Stimulated activated CD4-positive, alpha-beta T cell treated with anti-CD3 and anti-CD28 coated beads, Interleukin-15, amount 100 ng/mL, for 48 hours (primary cell): ENCODE measurements at regions not wholly inside any gene's neighbourhood (a gene's known extent, or its start where the extent isn't known, plus 50 kb on each side); places are given as distances from the start of the nearest gene placed in this dataset.
"Not testable (repeated sequence)": the region's sequence is repeated elsewhere in the genome, so short reads cannot be mapped to it uniquely, and the experiment has no call there.

Source experiments
- DNase-seq, 2 donors: peaks; one replicate each; pipeline ENCODE4 v3.0.0-alpha.2; 2020; ENCODE audit warnings: low read depth in 2 of 2

- no peak for DNase-seq
These were observed 71.4 kb downstream of the TLR4 start for GRCh38 chr9:117775591-117775990.

GRCh38 chr9:117777823-117778222 lies 73.6 kb downstream of the TLR4 start:
- no peak for DNase-seq

- DNase-seq = no peak
These were observed 75.6 kb downstream of the TLR4 start for GRCh38 chr9:117779760-117780159.

GRCh38 chr9:117782931-117783788 lies 79.0 kb downstream of the TLR4 start:
- no peak for DNase-seq

DNA sequence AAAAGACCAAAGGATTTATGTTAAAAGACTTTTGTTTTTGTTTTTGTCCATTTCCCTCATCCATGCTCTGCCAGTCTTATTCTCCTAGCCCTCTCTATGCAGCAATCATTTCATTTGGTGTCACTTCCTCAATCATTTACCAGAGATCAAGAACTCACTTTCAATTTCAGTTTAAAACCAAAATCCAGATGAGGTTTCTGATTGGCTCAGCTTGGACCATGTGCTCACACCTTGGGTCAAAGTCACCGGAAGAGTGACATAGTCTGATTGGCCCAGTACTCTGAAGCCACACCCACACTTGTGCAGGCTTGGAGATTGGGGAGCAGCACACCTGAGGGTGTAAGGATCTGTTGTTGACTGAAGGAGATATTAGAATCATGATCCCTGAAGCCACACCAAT lies 79.6 kb downstream of the TLR4 start:
- DNase-seq = no peak

DNA sequence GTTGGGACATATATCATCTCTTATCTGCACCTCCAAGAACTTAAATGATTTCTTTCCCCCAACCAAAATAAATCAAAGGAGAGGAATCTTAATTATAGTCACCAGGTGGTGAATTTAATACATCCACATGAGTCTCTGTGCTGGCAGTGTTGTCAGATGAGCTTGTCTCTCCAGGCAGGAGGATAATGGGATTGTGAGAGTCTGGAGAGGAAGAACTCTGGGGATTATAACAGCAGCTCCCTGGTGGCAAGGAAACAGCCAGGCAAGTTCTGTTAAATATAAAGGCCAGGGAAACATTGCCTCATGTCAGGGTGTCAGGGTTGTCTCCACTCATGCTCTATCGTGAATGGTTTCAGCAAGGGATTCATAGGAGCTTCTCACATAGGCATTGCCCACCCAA lies 80.8 kb downstream of the TLR4 start:
- DNase-seq = no peak

- no peak for DNase-seq
These were observed 83.5 kb downstream of the TLR4 start for GRCh38 chr9:117787746-117788145.

- DNase-seq = no peak
These were observed 91.1 kb downstream of the TLR4 start for GRCh38 chr9:117795271-117795670.

GRCh38 chr9:117796681-117797080 lies 92.5 kb downstream of the TLR4 start:
- no peak for DNase-seq

GRCh38 chr9:117800389-117800788 lies 96.2 kb downstream of the TLR4 start:
- DNase-seq = no peak

DNA sequence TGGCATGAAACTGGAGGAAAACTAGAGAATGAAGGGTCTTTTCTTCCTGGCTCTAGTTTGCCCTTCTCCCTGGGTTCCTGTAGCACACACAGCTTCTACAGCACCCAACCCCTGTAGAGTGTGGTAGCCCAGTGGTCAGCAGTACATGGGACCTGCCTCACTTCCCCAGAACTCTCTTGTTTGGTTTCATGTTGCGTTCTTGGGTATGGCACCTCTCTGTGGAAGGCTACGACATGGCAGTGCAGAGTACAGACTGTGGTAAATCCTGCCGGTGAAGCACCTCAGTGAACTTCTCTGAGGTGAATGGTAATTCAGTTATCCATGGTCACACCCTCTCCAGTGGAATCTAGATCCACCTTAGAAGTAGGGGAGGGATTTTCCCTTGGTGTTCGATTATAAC lies 105.5 kb downstream of the TLR4 start:
- no peak for DNase-seq

DNA sequence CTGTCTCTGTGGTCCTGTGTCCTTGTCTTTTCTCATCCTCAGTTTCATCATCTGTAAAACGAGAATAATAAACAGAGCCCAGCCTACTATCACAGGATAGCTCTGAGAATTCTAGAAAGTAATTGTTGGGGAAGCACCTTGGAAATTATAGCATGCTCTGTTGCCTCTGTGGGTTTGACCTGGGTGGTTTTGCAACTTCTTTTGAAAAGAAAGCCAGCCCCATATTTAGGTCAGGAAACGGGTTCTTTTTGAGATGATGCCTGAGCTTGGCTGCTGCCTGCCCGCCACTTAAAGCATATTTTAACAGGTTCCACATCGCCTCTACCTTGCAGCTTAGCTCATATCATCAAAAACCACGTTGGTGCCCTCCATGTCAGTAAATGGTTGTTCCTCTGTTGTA lies 111.1 kb downstream of the TLR4 start:
- no peak for DNase-seq

- DNase-seq = no peak
These were observed 111.7 kb downstream of the TLR4 start for GRCh38 chr9:117815948-117816347.

GRCh38 chr9:117821954-117822353 lies 117.8 kb downstream of the TLR4 start:
- no peak for DNase-seq

GRCh38 chr9:117823576-117823975 lies 119.4 kb downstream of the TLR4 start:
- no peak for DNase-seq

GRCh38 chr9:117825609-117826347 lies 121.6 kb downstream of the TLR4 start:
- DNase-seq = peak; percentile 4 to 13

GRCh38 chr9:117826837-117827236 lies 122.6 kb downstream of the TLR4 start:
- no peak for DNase-seq

GRCh38 chr9:117827456-117827855 lies 123.3 kb downstream of the TLR4 start:
- no peak for DNase-seq

DNA sequence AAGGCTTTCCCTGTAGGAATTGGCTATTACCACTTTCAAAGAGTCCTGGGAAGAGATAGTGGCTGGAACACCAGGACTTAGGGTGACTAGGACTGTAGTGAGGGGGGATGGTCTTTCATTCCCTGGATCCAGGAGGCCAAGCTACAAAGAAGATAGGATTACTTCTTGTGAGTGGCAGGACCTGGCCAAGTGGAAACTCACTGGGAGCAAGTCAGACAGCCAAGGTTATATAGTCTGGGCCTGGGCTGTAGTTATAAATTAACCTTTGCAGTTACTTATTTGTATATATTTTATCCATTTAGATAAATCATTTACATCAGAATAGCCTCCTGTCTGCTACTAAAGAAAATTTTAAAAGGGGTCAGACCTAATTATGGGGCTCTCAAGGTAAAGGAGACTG lies 124.3 kb downstream of the TLR4 start:
- no peak for DNase-seq

- no peak for DNase-seq
These were observed 131.6 kb downstream of the TLR4 start for GRCh38 chr9:117835798-117836197.

DNA sequence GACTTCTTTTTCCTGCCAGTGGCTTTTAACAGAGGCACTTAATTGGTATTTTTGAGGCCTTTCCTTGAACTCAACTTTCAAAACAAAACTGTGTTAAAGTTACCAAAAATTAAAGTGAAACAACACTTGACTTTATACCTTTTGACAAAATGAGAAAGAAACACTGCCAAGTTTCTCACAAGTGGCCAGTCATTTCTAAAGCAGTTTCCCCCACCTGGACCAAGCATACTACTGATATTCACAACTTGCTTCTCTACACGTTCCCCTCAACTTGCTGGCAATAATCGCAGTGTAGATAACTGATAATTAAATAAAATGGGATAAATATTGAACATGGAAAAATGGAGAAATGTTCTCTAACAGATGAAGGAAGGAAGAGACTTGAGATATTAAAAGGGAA lies 135.7 kb downstream of the TLR4 start:
- no peak for DNase-seq

GRCh38 chr9:117851836-117852461 lies 147.7 kb downstream of the TLR4 start:
- not testable (repeated sequence) for DNase-seq

DNA sequence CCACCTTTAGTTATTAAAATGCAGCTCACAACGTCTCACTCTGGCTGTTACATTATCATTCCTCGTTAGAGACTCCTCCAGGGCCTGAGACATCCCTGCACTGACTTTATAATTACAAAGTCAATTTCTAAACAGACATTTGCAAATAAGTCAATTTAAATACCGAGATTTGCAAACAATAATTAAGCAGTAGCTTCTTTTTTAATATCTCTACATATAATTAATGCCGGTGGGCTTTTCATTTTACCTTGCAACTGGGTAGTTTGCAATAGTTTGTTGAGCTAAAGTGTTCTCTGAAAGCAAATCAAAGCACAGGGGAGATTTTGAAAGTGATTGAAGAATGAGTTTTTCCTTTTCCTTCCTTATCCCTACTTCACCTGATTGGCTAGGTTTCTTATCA lies 154.4 kb downstream of the TLR4 start:
- no peak for DNase-seq
